Right renal pelvis (tissue), 4 donors: ENCODE measurements at regions not wholly inside any gene's neighbourhood (a gene's known extent, or its start where the extent isn't known, plus 50 kb on each side); places are given as distances from the start of the nearest gene placed in this dataset.

Experiments
- DNase-seq, 4 donors: peaks; one replicate each; pipeline ENCODE4 v3.0.0-alpha.2; 2013; ENCODE audit warnings: low read depth in 4 of 4, low spot score in 3 of 4, missing footprints in 1 of 4

DNA sequence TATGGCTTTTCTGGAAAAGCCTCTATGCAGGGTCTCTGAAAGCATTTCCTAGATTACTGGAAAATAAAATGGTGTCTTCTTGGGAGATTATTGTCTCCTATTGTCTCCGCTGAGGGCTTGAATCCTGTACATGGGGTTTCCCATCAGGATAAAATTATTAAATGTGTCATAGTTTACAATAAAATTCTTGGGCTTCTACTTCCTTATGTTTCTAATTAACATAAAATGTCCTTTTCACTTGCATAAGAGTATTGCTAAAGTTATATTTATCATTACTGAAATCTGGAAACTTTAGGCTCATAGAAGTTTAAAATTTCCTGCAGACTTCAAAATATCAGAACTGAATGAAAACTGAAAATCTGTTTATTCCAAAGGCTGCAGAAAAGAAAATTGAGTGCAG is 595.5 kb upstream of the AGTR1 start:
- no peak for DNase-seq

GRCh38 chr3:148106062-148106461 is 591.6 kb upstream of the AGTR1 start:
- DNase-seq = no peak

GRCh38 chr3:148126956-148127355 is 570.7 kb upstream of the AGTR1 start:
- no peak for DNase-seq

DNA sequence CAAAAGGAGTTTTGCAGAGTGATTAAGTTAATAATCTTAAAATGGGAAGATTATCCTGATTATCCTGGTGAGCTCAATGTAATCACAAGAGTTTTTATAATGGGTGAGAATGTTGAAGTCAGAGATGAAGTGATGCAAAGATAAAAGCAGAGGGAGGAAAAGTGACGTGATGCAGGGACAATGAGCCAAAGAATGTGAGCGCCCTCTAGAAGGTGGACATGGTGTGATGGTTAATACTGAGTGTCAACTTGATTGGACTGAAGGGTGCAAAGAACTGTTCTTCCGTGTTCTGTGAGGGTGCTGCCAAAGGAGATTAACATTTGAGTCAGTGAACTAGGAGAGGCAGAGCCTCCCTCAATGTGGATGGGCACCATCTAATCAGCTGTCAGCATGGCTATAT is 569.6 kb upstream of the AGTR1 start:
- no peak for DNase-seq

DNA sequence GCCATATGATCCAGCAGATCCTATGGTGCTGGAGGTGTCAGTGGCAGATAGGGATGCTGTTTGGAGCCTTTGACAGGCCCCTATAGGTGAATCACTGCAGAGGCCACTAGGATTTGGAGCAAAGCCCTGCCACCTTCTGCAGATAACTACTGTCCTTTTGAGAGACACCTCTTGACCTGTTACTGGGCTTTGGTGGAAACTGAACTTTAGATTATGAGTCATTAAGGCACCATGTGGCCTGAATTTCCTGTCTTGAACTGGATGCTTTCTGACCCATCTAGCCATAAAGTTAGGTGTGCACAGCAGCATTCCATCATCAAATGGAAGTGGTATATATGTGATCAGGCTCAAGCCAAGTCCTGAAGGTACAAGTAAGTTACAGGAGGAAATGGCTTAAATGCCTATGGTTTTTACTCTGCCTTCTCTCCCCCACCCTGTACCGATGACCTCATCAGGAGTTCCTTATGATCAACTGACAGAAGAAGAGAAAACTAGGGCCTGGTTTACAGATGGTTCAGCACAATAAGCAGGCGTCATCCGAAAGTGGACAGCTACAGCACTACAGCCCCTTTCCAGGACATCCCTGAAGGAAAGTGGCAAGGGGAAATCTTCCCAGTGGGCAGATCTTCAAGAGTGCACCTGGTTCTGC is 565.6 kb upstream of the AGTR1 start:
- no peak for DNase-seq

DNA sequence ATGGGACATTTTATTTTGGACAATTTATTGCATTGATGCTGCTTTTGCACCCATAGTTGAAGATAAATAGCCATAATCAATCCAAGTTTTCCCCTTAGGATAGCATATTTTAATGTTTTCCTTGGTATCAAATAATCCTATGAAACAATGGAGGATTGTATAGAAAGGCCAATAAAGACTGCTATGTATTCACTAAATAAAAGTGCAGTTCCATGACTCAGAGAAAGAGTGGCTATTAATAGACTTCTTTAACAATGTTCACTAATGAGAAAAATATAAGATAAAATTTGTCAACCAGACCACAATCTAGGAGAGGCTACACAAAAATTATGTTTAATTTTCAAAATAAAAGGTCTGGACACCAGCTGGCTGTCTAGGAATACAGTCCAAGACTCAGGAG is 560.9 kb upstream of the AGTR1 start:
- no peak for DNase-seq

DNA sequence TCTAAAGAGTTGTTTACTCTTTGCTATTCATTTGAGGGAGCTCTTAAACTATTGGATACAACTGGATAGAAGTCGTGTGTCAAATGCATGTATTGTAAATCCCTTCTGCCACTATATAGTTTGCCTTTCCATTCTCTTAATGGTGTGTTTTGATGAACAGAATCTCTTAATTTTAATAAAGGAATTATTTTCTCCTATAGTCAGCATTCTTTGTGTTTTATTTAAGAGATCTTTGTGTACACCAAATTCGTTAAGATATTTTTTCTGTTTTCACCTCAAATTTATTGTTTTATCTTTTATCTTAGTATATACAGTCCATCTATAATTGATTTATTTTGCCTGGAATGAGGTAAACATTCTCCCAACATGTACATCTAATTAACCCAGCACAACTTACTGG is 551.5 kb upstream of the AGTR1 start:
- DNase-seq = no peak

GRCh38 chr3:148146947-148147826 is 550.5 kb upstream of the AGTR1 start:
- DNase-seq = peak in 1 of 4 donors; percentile 5

DNA sequence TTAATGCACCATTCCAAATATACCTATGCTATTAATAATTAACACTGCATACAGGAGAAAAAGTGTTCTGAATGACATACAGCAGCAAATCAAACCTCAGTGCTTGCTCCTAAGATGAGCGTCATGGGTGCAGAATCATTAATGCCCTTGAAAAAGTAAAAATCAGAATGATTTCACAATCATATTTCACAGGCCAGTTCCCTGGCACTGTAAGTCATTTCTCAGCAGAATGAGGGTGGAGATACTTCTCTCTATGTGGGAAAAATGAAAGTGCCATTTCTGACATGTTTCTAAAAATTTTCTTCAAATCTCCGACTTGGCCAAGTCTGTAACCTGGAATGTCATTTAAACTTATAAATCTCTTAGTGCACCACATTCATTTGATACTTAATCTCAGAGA is 549.8 kb upstream of the AGTR1 start:
- DNase-seq = no peak

GRCh38 chr3:148149556-148149955 is 548.1 kb upstream of the AGTR1 start:
- no peak for DNase-seq

DNA sequence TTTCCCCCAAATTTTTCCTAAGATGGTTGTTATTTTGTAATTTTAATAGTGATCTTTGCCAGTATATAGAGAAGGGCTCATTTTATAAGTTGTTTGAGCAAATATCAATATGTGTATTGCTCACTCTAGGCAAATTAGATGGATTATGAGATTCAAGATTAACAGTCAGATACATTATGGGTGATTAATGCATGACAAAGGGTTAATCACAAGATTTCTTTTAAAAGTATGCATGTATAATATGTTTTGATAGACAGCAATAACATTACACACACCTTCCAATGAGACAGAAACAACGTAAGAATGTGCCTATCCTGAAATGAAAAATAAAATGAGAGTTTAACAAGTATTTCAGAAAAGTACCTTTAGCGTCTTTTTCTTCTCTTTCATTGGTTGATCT is 547.6 kb upstream of the AGTR1 start:
- no peak for DNase-seq

GRCh38 chr3:148158210-148158609 is 539.5 kb upstream of the AGTR1 start:
- no peak for DNase-seq

GRCh38 chr3:148162132-148162531 is 535.6 kb upstream of the AGTR1 start:
- DNase-seq = no peak

DNA sequence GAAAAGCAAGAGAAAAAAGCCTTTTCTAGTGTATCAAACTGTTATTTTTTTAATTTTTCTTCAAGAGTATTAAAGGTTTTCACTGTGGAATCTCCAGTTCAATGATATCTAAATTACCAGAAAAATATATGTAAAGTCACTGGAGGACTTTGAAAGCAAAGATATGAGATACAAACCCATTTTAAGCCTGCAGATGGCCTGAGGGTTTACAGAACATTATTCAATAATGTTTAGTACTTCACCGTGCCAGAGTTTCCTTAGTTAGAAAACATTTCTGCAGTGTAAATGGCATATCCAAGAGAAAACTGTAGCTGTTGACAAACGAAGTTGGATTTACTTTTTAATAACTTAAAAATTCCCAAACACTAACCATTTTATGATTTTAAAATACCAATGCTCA is 529.4 kb upstream of the AGTR1 start:
- DNase-seq = no peak

DNA sequence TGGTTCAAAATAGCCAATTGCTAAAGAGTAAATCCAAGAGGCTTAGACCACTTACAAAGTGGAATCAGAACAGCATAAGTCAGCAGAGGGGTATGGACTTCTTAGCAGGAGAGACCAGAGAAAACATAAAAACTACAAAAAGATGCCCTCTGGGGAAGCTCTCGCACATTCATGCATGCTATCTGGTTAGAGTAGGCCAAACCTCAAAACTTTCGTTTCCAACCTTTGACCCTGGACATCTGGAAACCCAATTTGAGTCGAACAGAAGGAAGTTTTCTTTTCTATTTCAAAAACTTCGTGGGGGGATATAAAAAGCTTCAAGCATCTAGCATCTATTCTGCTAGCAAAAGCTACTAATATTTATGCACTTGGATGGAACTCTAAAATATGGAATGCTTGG is 523.9 kb upstream of the AGTR1 start:
- DNase-seq = no peak

DNA sequence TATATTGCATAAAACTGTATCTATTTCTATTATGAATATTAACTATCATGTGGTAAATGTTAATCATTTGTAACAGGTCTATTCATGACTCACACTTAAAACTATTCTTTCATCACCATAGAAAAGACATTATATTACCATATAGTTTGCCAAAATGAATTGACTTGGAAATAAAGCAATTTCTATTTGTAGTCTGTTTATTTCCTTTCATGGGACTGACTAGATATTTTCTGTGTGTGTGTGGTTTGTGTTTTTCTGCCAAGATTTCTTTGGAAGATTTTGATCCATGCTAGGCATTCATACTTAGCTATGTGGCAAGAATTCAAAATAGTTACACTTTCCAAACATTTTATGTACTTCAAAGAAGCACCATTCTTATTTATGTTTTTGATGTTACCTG is 522.5 kb upstream of the AGTR1 start:
- no peak for DNase-seq

- DNase-seq = no peak
These were observed 519.2 kb upstream of the AGTR1 start for GRCh38 chr3:148178503-148178902.

- DNase-seq = no peak
These were observed 512.9 kb upstream of the AGTR1 start for GRCh38 chr3:148184798-148185197.

GRCh38 chr3:148186881-148187280 is 510.8 kb upstream of the AGTR1 start:
- DNase-seq = no peak

DNA sequence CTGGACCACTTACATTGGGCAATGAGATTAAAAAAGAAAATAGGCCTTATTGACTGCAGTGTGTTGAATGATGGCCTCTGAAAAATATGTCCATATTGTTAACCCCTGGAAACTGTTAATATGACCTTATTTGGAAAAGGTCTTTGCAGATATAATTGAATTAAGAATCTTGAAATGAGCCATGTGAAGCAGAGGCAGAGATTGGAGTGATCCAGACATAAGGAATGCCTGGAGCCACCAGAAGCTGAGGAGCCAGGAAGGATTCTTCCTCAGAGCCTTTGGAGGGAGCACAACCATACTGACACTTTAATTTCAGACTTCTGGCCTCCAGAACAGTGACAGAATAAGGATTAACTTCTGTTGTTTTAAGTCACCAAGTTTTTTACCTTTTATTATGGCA is 510.4 kb upstream of the AGTR1 start:
- no peak for DNase-seq

DNA sequence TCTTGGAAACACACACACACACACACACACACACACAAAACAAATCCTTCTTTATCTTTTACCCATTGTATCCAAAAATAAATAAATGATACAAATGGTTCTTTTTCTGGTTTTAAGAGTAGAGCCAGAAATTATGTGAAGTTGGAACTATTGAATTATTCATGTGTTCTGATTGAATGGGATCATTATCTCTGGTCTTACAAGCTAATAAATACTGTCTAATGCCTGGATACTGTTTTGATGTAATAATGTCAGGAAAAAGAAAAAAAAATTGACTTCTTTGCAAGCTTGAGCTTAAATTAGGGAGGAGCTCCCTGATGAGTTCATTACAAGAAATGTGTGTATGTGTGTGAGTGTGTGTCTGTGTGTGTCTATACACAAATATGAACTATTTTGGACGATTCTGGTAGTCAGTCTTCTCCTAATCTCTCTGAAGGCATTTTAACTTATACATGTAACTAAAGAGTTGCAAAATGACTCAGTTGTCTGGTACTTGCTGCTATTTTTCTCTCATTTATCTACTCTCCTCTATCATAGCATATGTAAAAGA is 507.2 kb upstream of the AGTR1 start:
- no peak for DNase-seq

DNA sequence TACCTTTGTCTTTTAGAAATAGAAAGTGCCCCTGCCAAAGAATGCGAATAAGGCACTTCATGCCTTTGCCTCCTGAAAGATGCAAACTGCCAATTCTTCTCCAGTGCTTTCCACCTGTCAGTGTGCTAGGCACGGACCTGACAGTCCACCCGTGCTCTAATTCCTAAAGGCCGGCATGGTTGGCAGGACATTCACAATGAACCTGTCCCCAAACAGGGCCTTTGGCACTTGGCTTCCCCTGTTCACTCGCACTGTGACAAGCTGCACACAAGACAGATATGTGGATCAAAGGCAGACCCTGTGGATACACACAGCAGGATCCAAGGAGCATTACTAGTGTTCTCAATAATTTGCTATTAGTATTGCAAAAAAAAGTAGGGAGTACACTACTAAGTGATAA is 505.7 kb upstream of the AGTR1 start:
- DNase-seq = no peak
